ENCODE measurements at regions not wholly inside any gene's neighbourhood (a gene's known extent, or its start where the extent isn't known, plus 50 kb on each side); places are given as distances from the start of the nearest gene placed in this dataset.

DNA sequence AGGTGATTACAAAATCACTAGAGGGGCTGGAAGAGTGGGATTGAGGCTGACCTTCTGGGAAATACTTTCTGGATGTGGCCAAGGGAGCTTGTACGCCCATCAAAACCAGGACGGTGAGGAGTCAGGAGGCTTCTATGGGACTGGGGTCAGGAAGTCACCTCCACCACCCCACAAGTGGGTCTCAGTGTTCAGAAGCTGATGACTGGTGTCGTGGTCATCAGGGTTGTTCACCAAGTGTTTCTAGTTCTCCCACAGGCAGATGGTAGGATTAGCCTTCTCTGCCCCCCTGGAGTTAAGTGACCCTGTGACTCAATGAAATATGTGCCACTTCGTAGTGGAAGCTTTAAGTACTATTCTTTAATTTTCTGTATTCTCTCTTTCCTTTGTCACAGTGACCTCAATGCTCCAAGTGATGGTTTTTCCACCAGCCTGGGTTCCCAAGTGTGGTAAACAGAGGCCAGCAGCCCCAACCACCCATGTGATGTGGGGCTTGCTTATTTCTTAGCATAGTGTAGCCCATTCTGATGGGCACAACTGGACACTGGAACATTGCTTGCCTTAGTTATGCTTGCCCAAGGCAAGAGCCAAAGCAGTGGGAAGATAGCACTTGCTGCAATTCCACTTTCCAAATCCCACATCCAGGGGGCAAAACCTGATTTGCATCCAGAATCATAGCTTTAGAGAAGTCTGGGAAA lies 258.8 kb downstream of the CYP26B1 start:
- H3K79me1 ChIP-seq (replicated peaks; ENCODE audit: low read length, poor library complexity, severe bottlenecking), result no peaks in the 10 kb centered on the region
- H2BK15ac ChIP-seq (ENCODE audit: low read depth, poor library complexity, severe bottlenecking), result no peak overlapping the region
- H3K9me3 ChIP-seq (ENCODE audit: control insufficient read depth, low read length), result peaks cover 21% of the 10 kb centered on the region
- no peak overlapping the region for H4K8ac ChIP-seq (ENCODE audit: low read length)
- H3K23ac ChIP-seq (ENCODE audit: low read length in 2 of 2), result no peak overlapping the region
- no peak overlapping the region for H2AFZ ChIP-seq (ENCODE audit: low read depth, low read length)
- no peak overlapping the region for H2BK5ac ChIP-seq (ENCODE audit: low read depth, low read length, poor library complexity, severe bottlenecking)
- peaks cover 5% of the 10 kb centered on the region for H3K4me1 ChIP-seq (ENCODE audit: control insufficient read depth, insufficient read depth, low read depth, low read length)
- H2BK12ac ChIP-seq (ENCODE audit: low read length in 2 of 2), result no peak overlapping the region
- 75% methylated on average over 3 of the region's 4 CpGs for WGBS
- no peaks in the 10 kb centered on the region for H3K27me3 ChIP-seq (ENCODE audit: control insufficient read depth in 1 of 2, insufficient read depth in 1 of 2, low read length in 2 of 2)
- H3K4ac ChIP-seq (ENCODE audit: low read depth in 1 of 2, low read length in 2 of 2), result no peak overlapping the region
- no peaks in the 10 kb centered on the region for H3K36me3 ChIP-seq (ENCODE audit: control insufficient read depth in 1 of 2, insufficient read depth in 2 of 2, low read depth in 1 of 2, low read length in 2 of 2)
- no peak overlapping the region for H3K18ac ChIP-seq (ENCODE audit: low read depth in 1 of 2, low read length in 2 of 2)
- H3K4me2 ChIP-seq (ENCODE audit: low read length, poor library complexity, severe bottlenecking), result no peak overlapping the region
- H3K4me3 ChIP-seq (ENCODE audit: insufficient read depth in 1 of 2, low read depth in 1 of 2, low read length in 2 of 2), result no peak overlapping the region
- H3K27ac ChIP-seq (ENCODE audit: low read length, poor library complexity, severe bottlenecking), result no peak overlapping the region
- H4K91ac ChIP-seq (ENCODE audit: low read length), result no peak overlapping the region
- no peak overlapping the region for H2AK5ac ChIP-seq (ENCODE audit: low read length, severe bottlenecking)
- H3K9ac ChIP-seq (ENCODE audit: low read length), result no peak overlapping the region
- DNase-seq, result peak; percentile 24
- no peak overlapping the region for H3K14ac ChIP-seq (ENCODE audit: low read length in 2 of 2)
- H2BK120ac ChIP-seq (ENCODE audit: low read depth, low read length), result no peak overlapping the region

DNA sequence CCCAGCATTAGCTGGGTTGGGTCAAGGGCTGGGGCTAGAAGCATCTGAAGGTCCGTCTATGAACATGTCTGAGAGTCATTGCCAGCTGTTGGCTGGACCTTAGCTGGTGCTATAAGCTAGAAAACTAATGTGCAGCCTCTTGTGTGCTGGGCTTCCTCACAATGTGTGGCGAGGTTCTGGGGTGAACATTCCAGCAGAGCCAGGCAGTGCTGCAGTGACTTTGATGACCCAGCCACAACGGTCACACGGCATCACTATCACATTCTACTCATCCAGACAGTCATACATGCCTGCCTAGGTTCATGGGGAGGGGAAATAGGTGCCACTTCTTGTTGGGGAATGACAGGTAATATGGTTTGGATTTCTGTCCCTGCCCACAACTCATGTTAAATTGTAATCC lies 260.5 kb downstream of the CYP26B1 start:
- Histone ChIP-seq H3K9ac (ENCODE audit: low read length) (no peak overlapping the region), H3K4me1 (ENCODE audit: control insufficient read depth, insufficient read depth, low read depth, low read length) (peaks cover 20% of the 10 kb centered on the region), H2BK5ac (ENCODE audit: low read depth, low read length, poor library complexity, severe bottlenecking) (no peak overlapping the region), H3K4me3 (ENCODE audit: insufficient read depth in 1 of 2, low read depth in 1 of 2, low read length in 2 of 2) (no peak overlapping the region), H3K9me3 (ENCODE audit: control insufficient read depth, low read length) (peaks cover 21% of the 10 kb centered on the region), H2BK120ac (ENCODE audit: low read depth, low read length) (no peak overlapping the region), H3K23ac (ENCODE audit: low read length in 2 of 2) (no peak overlapping the region), H2BK15ac (ENCODE audit: low read depth, poor library complexity, severe bottlenecking) (no peak overlapping the region), H2AK5ac (ENCODE audit: low read length, severe bottlenecking) (no peak overlapping the region), H4K8ac (ENCODE audit: low read length) (no peak overlapping the region), H2BK12ac (ENCODE audit: low read length in 2 of 2) (no peak overlapping the region), H3K27me3 (ENCODE audit: control insufficient read depth in 1 of 2, insufficient read depth in 1 of 2, low read length in 2 of 2) (no peaks in the 10 kb centered on the region), H3K36me3 (ENCODE audit: control insufficient read depth in 1 of 2, insufficient read depth in 2 of 2, low read depth in 1 of 2, low read length in 2 of 2) (no peaks in the 10 kb centered on the region), H3K79me1 (replicated peaks; ENCODE audit: low read length, poor library complexity, severe bottlenecking) (no peaks in the 10 kb centered on the region), H3K4ac (ENCODE audit: low read depth in 1 of 2, low read length in 2 of 2) (no peak overlapping the region), H3K18ac (ENCODE audit: low read depth in 1 of 2, low read length in 2 of 2) (no peak overlapping the region), H3K14ac (ENCODE audit: low read length in 2 of 2) (no peak overlapping the region), H3K4me2 (ENCODE audit: low read length, poor library complexity, severe bottlenecking) (no peak overlapping the region), H4K91ac (ENCODE audit: low read length) (no peak overlapping the region), H3K27ac (ENCODE audit: low read length, poor library complexity, severe bottlenecking) (no peak overlapping the region), H2AFZ (ENCODE audit: low read depth, low read length) (no peak overlapping the region)
- WGBS, result 96% methylated on average over 2 of the region's 4 CpGs
- no peak for DNase-seq

- Histone ChIP-seq H2BK5ac (ENCODE audit: low read depth, low read length, poor library complexity, severe bottlenecking) (no peak overlapping the region), H3K14ac (ENCODE audit: low read length in 2 of 2) (no peak overlapping the region), H3K4me2 (ENCODE audit: low read length, poor library complexity, severe bottlenecking) (no peak overlapping the region), H2AK5ac (ENCODE audit: low read length, severe bottlenecking) (no peak overlapping the region), H3K36me3 (ENCODE audit: control insufficient read depth in 1 of 2, insufficient read depth in 2 of 2, low read depth in 1 of 2, low read length in 2 of 2) (no peaks in the 10 kb centered on the region), H3K18ac (ENCODE audit: low read depth in 1 of 2, low read length in 2 of 2) (no peak overlapping the region), H3K23ac (ENCODE audit: low read length in 2 of 2) (no peak overlapping the region), H2BK12ac (ENCODE audit: low read length in 2 of 2) (no peak overlapping the region), H2BK120ac (ENCODE audit: low read depth, low read length) (no peak overlapping the region), H3K4me3 (ENCODE audit: insufficient read depth in 1 of 2, low read depth in 1 of 2, low read length in 2 of 2) (no peak overlapping the region), H3K79me1 (replicated peaks; ENCODE audit: low read length, poor library complexity, severe bottlenecking) (no peaks in the 10 kb centered on the region), H3K4ac (ENCODE audit: low read depth in 1 of 2, low read length in 2 of 2) (no peak overlapping the region), H3K4me1 (ENCODE audit: control insufficient read depth, insufficient read depth, low read depth, low read length) (peaks cover 22% of the 10 kb centered on the region), H4K8ac (ENCODE audit: low read length) (no peak overlapping the region), H3K27me3 (ENCODE audit: control insufficient read depth in 1 of 2, insufficient read depth in 1 of 2, low read length in 2 of 2) (no peaks in the 10 kb centered on the region), H2AFZ (ENCODE audit: low read depth, low read length) (no peak overlapping the region), H3K9ac (ENCODE audit: low read length) (no peak overlapping the region), H4K91ac (ENCODE audit: low read length) (no peak overlapping the region), H3K9me3 (ENCODE audit: control insufficient read depth, low read length) (peaks cover 21% of the 10 kb centered on the region), H2BK15ac (ENCODE audit: low read depth, poor library complexity, severe bottlenecking) (no peak overlapping the region), H3K27ac (ENCODE audit: low read length, poor library complexity, severe bottlenecking) (no peak overlapping the region)
- WGBS, result 78% methylated on average over 1 of the region's 1 CpG
- no peak for DNase-seq
These were observed 261.4 kb downstream of the CYP26B1 start for GRCh38 chr2:71886241-71886640.

- Histone ChIP-seq H2BK12ac (ENCODE audit: low read length in 2 of 2) (peak overlapping the region; percentile 32 to 99), H4K8ac (ENCODE audit: low read length) (no peak overlapping the region), H3K4me2 (ENCODE audit: low read length, poor library complexity, severe bottlenecking) (no peak overlapping the region)
These were observed 263.2 kb downstream of the CYP26B1 start for GRCh38 chr2:71884303-71885042.

More at GRCh38 chr2:71884303-71885042, 263.2 kb downstream of the CYP26B1 start:
- H3K27ac ChIP-seq (ENCODE audit: low read length, poor library complexity, severe bottlenecking), result no peak overlapping the region
- 95% methylated on average over 6 of the region's 7 CpGs for WGBS
- no peak overlapping the region for H2BK5ac ChIP-seq (ENCODE audit: low read depth, low read length, poor library complexity, severe bottlenecking)
- peak; percentile 64 for DNase-seq
- H3K9me3 ChIP-seq (ENCODE audit: control insufficient read depth, low read length), result peaks cover 21% of the 10 kb centered on the region
- no peak overlapping the region for H2AFZ ChIP-seq (ENCODE audit: low read depth, low read length)
- H2BK15ac ChIP-seq (ENCODE audit: low read depth, poor library complexity, severe bottlenecking), result peak overlapping the region; percentile 20
- H3K27me3 ChIP-seq (ENCODE audit: control insufficient read depth in 1 of 2, insufficient read depth in 1 of 2, low read length in 2 of 2), result no peaks in the 10 kb centered on the region
- H2AK5ac ChIP-seq (ENCODE audit: low read length, severe bottlenecking), result no peak overlapping the region
- no peak overlapping the region for H3K9ac ChIP-seq (ENCODE audit: low read length)
- H3K36me3 ChIP-seq (ENCODE audit: control insufficient read depth in 1 of 2, insufficient read depth in 2 of 2, low read depth in 1 of 2, low read length in 2 of 2), result no peaks in the 10 kb centered on the region
- H2BK120ac ChIP-seq (ENCODE audit: low read depth, low read length), result no peak overlapping the region
- H3K79me1 ChIP-seq (replicated peaks; ENCODE audit: low read length, poor library complexity, severe bottlenecking), result no peaks in the 10 kb centered on the region
- no peak overlapping the region for H3K14ac ChIP-seq (ENCODE audit: low read length in 2 of 2)
- H4K91ac ChIP-seq (ENCODE audit: low read length), result peak overlapping the region; percentile 5
- H3K4me1 ChIP-seq (ENCODE audit: control insufficient read depth, insufficient read depth, low read depth, low read length), result peaks cover 34% of the 10 kb centered on the region
- H3K23ac ChIP-seq (ENCODE audit: low read length in 2 of 2), result no peak overlapping the region
- peak overlapping the region in 1 of 2 experiments; percentile 28 for H3K4me3 ChIP-seq (ENCODE audit: insufficient read depth in 1 of 2, low read depth in 1 of 2, low read length in 2 of 2)
- peak overlapping the region; percentile 31 to 44 for H3K18ac ChIP-seq (ENCODE audit: low read depth in 1 of 2, low read length in 2 of 2)
- H3K4ac ChIP-seq (ENCODE audit: low read depth in 1 of 2, low read length in 2 of 2), result peak overlapping the region in 1 of 2 experiments; percentile 64

Data from mesenchymal stem cell (in vitro differentiated cells and primary cell).